ENCODE measurements at regions not wholly inside any gene's neighbourhood (a gene's known extent, or its start where the extent isn't known, plus 50 kb on each side); places are given as distances from the start of the nearest gene placed in this dataset.

DNA sequence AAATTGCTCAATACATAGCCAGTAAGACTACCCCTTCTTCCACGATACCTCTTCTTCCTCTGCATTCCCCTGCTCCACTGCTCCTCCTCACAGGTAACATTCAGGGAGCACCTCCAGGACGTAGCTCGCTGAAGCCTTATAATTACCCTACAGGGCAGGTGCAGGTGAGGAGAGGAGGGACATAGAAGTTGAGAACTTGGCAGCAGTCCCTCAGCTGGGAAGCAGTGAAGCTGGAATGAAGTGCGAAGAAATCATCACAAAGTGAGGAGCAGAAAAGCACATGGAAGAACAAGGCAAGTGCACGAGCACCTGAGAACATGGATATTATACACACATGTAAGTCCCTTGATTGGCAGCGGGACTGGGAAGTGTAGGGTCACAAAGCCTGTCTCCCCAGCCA, 118.2 kb downstream of the HSD17B3 start:
- no peak for DNase-seq (ENCODE audit: low read depth)

DNA sequence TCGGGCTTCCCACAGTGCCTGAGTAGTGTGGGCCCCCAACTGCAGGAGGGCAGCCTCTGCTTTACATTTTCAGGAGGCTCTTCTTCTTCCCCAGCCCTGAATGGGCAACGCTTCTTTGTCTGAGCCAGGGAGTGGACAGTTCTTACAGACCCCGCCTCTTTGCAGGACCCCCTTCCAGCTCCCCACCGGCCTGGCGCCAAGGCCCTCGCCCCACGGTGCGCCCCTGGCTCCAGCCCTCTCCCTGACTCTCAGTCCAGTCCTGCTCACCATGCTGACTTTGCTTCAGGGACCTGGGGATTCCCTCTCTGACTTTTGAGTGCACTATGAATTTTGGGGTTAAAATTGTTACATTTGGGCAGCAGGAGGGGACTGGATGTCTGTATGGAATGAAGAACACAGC, 123.8 kb downstream of the HSD17B3 start:
- DNase-seq (ENCODE audit: low read depth), result no peak

DNA sequence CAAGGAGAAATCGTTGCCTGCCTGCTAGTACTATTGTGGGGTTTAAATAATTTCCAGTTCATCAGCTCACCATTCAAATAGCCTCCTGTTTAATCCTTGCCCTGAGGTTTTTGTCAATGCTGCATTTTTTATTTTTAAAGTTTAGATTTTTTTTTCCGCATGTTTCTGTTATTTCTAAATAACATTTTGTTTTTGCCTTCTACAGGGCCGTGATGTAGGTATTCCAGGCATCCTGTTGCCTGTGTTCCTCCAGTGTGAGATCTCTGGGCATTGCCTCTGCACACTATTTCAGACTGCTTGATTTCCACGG, 124.3 kb downstream of the HSD17B3 start:
- DNase-seq (ENCODE audit: low read depth), result no peak

DNA sequence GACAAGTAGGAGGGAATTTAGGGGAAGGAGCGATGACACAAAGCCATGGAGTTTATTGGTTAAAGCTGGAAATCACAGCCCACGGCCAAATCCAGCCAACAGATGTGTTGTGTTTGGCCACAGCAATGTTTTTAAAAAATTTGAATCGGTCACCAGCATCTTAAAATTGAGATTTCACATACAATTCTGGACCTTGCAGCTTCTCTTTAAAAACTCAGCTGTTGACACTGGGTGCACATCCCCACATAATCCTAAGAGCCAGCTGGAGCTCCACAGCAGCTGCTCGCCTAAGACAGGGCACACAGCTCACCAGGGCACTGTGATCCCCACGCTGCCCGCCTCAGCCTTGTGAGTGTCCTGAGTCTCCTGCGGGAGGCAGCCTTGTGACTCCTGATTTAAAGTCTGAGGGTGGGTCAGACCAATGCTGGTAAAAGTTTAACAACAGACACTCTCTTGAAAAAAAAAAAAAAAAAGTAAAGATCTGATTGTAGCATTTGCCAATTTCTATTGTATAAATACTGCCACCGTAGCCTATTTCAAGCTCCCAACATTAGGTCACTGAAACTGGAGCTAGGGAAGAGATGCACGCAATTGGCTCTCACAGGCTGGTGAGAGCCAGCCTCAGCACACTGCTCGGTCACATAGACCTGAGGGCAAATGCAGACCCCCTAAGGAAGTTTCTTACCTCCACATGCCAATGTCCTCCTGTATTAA, 124.8 kb downstream of the HSD17B3 start:
- no peak for DNase-seq (ENCODE audit: low read depth)

DNA sequence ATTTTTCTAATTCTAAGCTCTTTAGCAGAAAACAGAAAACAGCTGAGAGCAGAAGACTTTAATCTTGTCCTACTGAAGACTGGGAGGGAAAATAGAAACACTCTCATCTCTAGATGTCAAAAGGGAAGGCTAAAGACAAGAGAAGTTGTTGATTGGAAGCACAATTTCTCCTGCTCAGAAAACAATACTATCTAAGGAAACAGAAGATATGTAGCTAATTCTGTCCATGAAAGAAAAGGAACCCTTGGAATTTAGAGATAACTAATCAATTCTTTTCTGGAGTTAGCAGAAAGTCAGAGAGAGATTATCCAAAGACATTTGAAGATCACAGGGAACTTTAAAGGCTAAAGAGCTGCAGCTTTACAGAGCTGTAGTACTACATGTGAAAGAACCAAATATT, 126.2 kb downstream of the HSD17B3 start:
- DNase-seq (ENCODE audit: low read depth), result no peak

DNA sequence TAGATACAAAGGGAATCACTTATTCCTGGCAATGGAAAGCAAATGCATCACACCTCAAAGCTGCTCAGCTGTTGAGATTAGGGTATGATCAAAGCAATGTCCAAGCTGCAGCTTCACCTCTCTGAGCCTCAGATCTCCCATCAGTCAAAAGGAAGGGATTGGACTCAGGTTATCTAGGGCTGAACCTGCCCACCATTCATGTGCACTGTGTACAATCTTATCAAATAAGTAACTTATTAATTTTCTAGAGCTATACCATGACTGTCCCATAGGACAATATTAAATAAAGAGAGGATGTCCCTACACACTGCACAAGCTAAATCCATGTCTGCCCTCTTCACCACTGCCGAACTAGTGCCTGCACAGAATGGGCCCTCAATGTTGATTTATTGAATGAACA, 127.0 kb downstream of the HSD17B3 start:
- DNase-seq (ENCODE audit: low read depth), result no peak

DNA sequence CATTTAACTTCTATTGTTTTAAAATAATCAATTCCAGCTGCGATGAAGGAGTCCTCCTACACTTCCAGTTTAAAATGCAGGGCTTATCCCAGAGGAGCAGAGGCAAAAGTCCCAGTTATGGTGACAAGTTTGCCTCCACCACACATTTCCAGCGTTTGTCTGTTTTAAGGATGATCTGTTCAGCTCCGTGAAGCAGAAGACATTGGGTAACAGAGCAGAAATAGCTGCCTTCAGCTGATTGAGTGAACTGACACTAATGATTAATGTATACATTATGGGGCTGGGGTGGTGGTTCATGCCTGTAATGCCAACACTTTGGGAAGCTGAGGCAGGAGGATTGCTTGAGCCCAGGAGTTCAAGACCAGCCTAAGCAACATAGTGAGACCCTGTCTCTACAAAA, 127.6 kb downstream of the HSD17B3 start:
- no peak for DNase-seq (ENCODE audit: low read depth)

DNA sequence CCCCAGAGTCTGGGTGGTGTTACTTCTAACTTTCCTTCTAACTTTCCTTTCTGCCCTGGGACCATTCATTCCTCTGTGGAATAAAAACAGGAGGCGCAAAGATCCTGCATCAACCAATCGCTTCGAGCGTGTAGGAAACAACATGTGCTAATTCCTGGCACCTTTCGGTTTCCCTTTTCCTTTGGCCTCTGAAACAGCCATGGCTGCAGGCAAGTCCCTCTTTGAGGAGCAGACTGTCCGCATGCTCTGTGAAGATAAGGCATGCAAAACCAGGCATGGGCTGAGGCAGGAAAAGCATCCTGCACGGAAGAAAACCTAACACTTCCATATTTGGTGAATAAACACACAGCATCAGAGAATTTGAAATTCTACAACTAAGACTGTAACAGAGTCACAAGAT, 128.3 kb downstream of the HSD17B3 start:
- DNase-seq (ENCODE audit: low read depth), result no peak

DNA sequence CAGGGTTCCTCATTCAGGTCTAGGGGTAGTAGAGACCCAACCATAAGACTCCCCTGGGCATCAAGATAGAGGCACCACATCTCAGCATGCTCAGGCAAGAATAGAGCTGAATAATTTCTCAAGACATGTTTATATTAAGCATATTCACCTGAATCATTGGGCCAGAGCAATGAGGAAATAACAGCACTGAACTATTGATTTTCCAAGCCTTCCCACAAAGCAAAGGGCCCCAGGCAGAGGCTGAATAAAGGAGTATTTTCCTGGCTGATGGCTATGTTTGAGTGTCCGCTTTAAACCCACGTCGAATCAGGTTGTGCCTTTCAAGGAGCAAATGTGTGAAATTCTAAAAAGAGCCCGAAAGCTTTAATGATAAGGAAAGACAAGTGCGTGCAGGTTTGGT, 129.2 kb downstream of the HSD17B3 start:
- no peak for DNase-seq (ENCODE audit: low read depth)

DNA sequence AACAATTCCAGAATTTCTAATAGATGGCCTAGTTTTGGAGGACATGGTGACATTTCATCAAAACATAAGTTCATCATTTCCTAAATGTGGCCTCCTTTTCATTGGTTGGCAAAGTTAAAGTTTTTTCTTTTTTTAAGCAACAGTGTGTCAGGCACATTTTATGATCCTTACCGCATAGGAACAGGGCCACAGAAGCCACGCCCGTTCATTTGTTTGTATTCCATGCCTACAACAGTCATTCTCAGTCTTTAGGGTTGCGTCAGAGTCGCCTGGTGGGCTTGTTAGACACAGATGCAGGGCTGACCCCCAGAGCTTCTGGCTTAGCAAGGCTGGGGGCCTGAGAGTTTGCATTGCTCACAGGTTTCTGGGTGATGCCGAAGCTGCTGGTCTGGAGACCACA, 130.2 kb downstream of the HSD17B3 start:
- no peak for DNase-seq (ENCODE audit: low read depth)

DNA sequence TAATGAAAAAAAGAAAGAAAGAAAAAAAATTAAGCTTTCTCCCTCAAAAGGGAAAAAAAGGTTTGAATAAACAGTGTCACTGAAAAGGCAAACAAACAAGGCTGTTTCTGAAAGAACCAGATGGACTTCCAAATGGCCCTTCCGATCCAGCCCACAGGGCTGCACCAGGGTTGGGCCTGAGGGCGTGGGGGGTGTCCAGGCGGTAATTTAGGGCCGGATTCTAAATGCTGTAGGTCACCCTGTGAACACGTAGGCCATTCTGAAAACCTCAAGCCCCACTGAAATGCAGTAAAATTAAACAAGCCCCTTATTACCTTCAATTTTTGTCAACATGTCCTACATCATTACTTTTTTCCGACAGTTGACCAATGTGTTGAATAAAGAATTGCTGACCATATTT, 132.1 kb downstream of the HSD17B3 start:
- DNase-seq (ENCODE audit: low read depth), result no peak

DNA sequence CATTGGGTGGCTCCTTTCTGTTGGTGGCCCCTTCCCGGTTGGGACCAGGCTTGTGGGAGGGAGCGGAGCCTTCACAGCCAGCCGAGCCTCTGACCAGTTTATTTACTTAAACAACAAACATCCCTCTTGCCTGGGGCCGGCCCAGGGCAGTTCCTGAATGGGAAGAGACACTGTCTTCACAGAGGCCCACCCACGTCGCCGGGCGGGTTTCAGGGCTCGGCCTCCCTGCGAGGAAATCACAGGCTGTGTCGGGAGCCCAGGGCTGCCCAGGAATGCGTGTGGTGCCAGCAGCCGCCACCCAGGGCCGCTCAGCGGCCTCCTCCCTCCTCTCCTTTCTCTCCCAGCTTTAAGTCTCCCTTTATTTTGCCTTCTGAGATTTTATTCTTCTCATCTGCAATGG, 132.5 kb downstream of the HSD17B3 start:
- DNase-seq (ENCODE audit: low read depth), result no peak

DNA sequence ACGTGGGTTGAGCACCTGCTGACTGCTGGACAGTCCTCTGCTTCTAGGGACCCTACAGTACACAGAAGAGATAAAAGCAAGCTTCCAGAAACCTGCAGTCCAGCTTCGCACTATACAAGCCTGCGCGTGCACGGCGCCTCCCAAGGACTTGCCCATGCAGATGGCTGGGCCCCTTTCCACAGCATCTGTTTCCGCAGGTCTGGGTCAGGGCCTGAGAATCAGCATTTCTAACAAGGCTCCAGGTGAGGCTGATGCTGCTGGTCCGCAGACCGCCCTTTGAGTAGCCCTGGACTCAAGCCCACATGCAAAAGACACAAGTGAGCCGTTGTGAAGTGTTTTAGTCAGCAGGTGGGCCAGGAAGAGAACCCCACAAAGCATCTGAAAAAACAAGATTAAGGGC, 133.1 kb downstream of the HSD17B3 start:
- no peak for DNase-seq (ENCODE audit: low read depth)

DNA sequence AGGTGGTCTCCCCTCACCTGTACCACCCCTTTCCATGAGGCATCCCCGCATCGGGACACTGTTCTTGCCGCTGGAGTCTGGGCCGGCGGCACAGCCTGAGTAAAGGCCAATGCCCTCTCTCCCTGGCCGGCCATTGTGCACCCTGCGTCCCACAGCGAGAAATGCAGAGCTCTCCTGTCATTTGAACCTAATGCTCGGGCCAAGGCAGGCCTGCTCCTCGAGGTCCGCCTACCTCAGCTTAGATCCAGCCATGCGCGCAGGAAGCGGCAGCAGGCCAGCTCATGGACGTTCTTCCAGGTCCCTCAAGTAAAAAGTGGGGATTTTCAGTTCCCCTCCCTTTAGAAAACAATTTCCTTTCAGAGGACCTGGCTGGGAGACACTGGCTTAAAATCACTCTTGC, 135.0 kb downstream of the HSD17B3 start:
- DNase-seq (ENCODE audit: low read depth), result no peak

DNA sequence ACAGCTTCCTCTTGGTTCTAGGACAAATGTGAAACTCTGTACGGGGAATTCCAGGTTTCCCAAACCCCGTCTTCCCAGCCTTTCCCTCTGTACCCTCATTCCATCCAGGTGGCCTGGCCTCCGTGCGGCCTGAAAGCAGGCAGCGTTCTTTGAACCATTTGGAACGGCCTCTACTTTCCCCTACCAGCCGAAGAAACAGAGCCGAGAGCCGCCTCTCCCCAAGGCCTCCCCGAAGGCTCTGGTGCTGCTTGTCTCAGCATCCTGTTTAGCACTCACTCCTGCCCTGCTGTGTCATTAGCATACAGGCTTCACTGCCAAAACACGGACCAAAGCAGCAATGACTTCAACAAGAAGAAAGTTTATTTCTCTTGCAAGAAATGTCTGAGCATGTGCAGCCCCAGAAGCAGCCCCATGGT, 137.7 kb downstream of the HSD17B3 start:
- no peak for DNase-seq (ENCODE audit: low read depth)

DNA sequence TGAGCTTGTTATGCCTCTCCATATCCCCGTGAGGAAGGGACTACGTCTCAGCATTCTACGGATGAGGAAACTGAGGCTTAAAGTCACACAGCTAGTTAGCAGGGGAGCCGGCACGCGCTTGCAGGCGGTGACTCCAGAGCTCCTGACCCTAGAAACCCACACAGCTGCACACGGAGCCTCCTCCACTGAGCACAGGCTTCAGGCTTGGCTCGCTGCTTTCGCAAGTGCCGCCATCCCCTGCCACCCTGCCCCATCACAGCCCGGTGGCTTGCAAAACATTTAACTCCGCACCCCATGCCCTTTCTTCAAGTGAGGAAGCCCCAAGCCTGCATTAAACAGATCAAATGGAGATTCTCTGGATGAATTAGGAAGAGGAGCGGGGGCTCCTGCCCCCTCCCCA, 138.3 kb downstream of the HSD17B3 start:
- DNase-seq (ENCODE audit: low read depth), result no peak

DNA sequence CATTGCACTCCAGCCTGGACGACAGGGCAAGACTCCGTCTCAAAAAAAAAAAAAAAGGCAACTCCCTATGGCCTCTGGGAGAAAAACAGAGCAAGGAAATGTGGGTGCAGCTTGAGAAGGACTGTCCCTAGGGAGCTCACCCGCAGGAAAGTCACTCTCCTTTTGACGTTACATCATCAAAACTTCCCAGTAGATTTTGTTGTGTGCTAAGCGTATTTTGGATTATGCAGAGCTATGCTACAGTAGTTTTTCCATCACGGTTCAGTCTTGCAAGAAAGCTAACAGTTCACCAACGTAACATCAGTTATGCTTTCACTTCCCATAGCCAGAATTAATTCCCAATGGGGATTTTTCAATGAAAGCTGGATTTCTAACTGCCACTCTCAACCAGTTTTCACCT, 138.8 kb downstream of the HSD17B3 start:
- DNase-seq (ENCODE audit: low read depth), result no peak

DNA sequence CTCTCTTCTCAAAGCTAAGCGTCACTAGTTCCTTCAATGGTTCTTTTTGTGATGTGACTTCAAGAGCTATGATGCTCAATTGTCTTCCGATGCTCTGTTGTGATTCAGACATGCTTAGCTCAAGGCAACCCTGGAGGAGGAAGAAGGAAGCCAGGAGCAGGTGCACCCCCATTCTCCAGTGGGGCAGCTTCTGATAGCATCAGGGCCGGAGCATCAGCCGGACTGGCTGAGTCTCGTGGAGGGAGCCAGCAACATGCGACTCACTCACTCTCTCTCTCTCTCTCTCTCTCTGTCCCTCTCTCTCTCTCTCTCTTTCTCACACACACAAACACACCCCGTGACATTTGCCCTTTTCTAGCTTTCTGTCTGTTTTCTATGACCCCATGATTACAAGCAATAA, 140.2 kb downstream of the HSD17B3 start:
- DNase-seq (ENCODE audit: low read depth), result no peak

DNA sequence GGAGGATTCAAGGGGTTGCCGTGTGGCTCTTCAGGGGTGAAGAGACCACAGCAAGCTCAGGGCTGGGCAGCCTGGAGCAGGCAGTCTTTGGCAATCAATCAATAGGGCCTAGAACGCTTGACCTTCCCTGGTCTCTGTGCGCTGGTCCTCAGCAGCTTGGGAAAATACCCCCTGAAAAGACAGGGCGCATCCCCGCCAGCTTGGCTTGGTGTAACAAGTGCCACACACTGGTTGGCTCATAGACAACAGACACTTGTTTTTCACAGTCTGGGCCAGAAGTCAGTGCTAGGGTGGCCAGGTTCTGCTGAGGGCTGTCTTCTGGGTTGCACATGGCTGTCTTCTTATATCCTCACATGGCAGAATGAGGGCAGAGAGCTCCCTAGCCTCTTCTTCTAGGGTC, 141.1 kb downstream of the HSD17B3 start:
- no peak for DNase-seq (ENCODE audit: low read depth)

DNA sequence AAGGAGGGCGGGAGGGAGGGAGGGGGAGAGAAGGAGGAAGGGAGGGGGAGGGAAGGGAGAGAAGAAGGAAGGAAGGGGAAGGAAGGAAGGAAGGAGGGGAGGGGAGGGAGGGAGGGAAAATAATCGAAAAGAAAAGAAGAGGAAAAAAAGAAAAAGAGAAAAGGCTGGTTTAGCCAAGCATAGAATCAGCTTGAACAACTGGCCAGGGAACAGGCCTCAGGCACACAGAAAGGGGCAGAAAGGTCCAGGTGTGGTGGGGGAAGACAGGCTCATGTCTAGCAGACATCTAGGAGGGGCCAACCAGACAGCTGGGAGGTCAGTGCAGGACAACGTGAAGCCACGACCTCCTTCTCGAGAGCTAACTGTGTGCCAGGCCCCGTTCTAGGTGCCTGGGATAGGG, 141.8 kb downstream of the HSD17B3 start:
- DNase-seq (ENCODE audit: low read depth), result no peak

DNA sequence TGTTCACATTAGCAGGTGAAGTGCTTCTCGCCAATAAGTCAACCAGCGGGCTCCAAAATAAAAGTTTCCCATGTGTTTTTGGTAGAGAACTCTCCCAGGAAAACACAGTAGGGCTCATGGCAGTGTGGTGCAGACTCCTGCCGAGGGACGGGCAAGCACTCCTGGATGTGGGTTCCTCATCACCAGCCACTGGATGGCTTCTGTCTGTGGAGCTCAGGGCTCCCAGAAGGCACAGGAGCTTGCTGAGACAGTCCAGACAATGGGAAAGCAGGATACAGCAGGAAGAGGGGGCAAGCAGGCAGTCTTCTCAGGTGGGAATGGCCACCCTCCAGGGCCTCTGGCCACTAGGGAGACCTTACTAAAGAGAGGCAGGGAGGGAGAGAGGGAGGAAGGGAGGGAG, 142.4 kb downstream of the HSD17B3 start:
- DNase-seq (ENCODE audit: low read depth), result no peak

DNA sequence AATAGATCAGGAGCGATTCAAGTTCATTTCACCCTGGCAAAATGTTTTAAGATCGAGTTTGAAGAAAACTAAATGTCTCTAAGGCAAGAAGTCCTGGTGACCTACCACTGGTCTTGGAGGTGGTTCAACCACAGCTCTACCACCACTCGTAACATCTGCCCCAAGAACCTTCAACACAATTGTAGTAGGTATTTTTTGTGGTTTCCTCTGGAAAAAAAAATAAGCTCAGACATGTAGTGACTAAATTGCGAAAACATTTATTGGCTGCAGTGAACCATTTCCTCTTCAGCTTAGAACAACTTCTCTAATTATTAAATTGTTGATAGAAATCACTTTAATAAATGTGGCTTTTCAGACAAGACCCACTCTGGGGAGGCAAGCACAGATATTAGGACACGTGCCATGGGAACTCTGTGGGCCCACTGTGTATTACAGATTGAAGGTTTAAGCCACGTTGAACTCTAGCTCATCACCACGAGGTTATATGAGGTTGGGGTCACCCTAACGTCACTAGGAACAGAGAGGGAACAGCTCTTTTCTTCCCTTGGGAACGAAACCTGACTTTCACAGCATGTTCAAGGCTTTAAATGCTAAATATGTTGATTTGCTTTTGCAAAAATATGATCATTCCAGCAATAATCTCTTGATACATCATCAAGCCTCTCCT, 142.9 kb downstream of the HSD17B3 start:
- DNase-seq (ENCODE audit: low read depth), result no peak

DNA sequence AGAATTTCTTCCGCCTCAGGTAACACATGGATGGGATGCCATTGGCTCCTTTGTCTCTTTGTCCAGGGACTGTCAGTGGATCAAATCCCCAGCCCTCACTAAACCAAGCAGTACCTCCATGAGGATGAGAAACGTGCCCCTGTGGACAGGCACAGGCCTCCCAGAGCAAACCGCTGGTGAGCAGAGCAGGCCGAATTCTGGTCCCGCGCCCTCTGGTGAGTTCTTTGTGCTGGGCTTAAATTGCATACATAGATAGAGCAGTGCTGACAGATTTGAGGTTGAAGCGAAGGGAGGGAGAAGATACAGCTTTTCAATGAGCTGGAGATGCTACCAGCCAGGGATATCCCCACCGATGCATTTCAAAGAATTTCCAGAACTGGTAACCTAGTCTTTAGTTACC, 143.8 kb downstream of the HSD17B3 start:
- no peak for DNase-seq (ENCODE audit: low read depth)

DNA sequence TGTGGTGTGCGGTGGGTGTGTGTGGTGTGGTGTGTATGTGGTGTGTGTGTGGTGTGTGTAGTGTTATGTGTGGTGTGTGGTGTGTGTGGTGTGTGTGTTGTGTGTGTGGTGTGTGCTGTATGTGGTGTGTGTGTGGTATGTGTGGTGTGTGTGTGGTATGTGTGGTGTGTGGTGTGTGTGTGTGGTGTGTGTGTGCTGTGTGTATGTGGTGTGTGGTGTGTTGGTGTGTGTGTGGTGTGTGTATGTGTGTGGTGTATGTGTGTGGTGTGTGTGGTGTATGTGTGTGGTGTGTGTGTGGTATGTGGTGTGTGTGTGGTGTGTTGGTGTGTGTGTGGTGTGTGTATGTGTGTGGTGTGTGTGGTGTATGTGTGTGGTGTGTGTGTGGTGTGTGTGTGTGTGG, 144.3 kb downstream of the HSD17B3 start:
- no peak for DNase-seq (ENCODE audit: low read depth)

Measured in activated gamma-delta T cell treated with anti-CD3 and anti-CD28 coated beads, Interleukin-2, amount 50 U/mL, for 16 hours (primary cell).